NCI-H226 (cell line): ENCODE measurements at regions not wholly inside any gene's neighbourhood (a gene's known extent, or its start where the extent isn't known, plus 50 kb on each side); places are given as distances from the start of the nearest gene placed in this dataset.

Experiments
- DNase-seq: peaks from one replicate; pipeline ENCODE4 v3.0.0-alpha.2; 2015

GRCh38 chr1:229098903-229099578, 171.9 kb upstream of the RAB4A start:
- DNase-seq: no peak

- no peak for DNase-seq
These were observed 169.7 kb upstream of the RAB4A start for GRCh38 chr1:229101011-229101871.

DNA sequence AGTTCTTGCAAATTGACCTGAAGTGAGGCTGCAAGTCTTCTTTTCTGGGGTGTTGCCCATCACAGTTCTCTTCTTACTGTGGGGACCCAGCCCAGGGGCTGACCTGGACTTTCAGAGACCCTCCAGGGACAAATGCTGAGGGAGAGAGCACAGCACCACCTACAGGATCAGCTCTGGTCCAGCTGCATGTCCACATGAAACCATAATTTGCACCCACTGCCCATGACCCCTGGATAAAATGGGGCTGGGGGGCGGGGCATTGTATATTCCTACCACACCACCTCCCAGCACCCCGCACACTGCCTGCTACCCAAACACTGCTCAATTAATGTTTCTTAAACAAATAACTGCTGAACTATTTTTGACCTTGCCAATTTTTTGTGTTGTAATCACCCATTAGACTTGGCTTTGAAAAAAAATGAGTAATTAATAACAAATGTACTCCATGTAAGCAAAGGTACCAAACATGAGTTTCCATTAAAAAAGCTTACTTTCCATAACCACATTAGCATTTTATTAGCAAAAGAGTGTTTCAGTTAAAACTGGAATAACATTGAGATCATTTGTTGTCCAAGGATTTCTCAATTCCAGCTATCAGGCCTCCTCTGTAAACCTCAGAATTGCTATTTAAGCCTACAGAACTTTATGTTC, 168.0 kb upstream of the RAB4A start:
- no peak for DNase-seq

DNA sequence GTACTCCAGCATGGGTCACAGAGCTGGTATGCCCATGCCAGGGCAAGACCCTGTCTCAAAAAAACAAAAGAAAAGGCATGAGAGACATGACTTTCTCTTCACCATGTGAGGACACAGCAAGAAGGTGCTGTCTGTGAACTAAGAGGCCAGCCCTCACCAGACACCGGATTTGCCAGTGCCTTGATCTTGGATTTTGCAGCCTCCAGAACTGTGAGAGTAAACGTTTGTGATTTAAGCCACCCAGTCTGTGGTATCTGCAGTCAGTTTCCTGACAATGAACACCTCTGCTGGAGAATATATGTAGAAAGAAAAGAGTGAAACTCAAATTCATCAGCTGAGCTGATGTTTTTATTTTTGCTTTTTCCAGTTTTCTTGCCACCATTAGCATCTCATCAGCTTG, 166.3 kb upstream of the RAB4A start:
- DNase-seq: no peak

DNA sequence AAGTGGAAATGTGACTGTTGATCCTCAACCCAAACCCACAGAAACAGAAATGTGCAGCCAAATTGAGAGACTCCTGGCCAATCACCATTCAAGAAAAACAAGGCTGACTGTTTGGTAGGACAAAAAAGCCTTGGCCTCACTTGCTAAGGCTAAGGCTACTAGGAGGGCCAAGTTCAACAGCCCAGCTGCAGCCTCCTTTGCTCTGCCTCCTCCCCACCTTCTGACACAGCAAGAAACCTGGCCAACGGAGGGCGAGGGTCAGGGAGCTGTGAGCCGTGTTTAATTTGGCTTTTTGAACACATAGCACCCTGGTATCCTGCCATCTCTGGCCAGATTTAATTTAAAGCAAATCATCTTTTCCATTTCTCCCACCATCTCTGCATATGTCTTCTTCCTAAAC, 165.8 kb upstream of the RAB4A start:
- DNase-seq: no peak

- no peak for DNase-seq
These were observed 164.9 kb upstream of the RAB4A start for GRCh38 chr1:229105822-229106525.

DNA sequence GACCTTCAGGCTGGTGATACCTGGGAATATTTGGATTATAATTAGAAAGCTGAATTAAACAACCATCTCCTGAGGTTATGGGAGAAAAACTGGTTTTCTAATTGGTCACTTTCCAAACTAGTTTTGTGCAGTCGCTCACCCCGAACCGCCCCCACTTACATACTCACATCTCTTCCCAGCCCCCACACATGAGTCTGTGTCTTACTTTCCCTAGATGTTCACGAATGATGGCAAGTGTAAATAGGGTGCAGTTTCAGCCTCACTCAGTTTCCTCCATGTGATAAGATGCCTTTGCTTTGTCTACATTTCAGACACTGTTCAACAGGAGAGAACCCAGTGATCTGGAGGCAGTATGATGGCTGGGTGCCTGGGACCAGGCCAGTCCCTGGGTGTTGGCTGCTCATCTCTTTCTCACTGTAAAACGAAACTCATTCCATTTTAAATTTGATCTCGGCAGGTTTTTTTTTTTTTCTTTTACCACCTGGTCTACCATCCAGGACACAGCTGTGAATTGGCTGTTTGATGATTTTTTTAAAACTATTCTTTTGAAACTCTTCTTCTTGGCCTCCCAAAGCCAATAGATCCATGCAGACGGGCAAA, 164.3 kb upstream of the RAB4A start:
- DNase-seq: no peak

DNA sequence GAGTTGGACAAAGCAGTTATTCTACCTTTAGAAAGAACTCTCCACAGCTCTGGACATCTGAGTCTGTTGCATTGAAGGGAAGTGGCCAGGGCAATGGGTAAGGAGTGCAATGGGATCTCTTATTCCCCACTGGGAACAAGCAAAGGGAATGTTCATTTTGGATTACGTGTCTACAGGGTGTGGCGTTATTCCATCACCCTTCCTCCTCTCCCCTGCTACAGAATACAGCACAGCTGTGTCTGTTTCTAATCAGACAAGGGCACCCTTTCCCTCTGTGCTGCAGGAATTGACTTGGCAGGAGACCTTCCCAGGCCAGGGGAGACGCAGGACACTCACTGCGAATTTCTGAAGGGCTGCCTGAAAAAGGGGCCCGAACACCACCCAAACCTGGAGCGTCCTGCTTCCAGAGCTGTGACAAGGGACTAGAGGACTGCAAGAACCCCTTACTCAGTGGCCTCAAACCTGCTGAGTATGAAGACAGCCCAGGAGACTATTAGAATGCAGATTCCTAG, 163.6 kb upstream of the RAB4A start:
- no peak for DNase-seq

DNA sequence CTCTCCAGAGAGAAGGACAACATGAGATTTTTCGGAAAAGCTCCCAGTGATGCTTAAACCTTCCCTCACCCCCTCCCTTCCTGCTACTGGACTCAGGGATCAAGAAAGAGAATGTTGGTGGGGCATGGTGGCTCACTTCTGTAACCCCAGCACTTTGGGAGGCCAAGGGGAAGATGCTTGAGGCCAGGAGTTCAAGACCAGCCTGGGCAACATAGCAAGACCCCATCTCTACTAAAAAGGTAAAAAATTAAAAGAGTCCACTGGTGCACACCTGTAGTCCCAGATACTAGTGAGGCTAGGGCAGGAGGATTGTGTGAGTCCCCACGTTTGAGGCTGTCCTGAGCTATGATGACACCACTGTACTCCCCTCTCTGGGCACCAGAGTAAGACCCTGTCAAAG, 162.9 kb upstream of the RAB4A start:
- no peak for DNase-seq

DNA sequence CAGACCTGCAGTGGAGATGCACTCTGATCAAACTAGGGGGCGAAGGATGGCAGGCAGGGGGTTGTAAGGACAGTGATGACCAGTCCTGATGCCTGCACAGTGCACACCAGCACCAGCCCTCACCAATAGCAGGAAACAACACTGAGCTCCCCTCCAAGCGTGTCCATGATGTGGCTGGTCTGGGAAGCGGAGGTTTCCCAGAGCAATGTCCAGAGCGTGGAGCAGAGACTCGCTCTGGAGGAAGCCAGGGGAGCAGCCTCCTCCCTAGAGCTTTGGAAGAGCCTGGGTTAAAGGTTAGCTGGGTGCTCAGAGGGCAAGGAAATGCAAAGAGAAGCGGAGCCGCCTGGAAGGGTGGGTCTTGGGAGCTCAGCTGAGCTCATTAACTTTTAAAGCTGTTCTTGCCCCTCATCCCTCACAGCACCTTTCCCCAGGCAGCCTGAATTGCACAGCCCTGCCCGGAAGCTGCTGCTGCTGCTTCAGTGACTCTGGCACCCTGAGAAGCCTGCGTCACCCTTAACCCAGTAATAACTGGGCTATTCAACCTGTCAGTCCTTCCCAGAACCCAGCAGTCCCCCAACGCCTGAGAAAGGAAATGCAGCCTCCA, 162.2 kb upstream of the RAB4A start:
- no peak for DNase-seq

DNA sequence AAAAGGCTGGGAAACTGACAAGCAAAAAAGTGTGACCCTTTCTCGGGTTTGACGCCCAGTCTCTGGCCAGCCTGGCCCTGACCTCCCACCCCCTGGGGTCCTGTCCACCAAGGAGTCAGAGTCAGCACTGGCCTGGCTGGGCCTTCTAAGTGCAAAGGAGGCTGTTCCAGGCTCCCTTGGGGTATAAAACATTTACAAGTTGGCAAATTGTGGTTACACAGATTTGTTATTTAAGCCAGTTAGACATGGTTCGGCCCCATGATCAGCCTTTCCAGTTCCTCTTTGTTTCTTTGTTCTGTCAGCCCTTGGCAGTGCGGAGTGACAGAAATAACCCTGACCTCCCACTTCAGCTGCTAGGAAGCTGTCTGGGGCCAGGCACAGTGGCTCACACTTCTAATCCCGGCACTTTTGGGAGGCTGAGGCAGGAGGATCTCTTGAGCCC, 161.6 kb upstream of the RAB4A start:
- DNase-seq: no peak

DNA sequence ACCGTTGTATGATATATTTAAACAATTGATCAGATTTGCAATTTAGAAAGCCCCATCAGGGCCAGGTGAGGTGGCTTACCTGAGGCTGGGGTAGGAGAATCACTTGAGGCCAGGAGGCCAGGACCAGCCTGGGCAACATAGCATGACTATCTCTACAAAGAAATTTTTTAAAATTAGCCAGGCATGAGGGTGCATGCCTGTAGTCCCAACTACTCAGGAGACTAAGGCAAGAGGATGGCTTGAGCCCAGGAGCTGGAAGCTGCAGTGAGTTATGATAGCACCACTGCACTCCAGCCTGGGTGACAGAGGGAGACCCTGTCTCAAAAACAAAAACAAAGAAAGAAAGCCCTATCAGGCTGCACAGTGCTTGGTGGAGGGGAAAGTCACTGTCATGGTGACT, 159.9 kb upstream of the RAB4A start:
- no peak for DNase-seq

GRCh38 chr1:229111703-229112319, 159.1 kb upstream of the RAB4A start:
- no peak for DNase-seq

- no peak for DNase-seq
These were observed 157.9 kb upstream of the RAB4A start for GRCh38 chr1:229112832-229113548.

- no peak for DNase-seq
These were observed 156.6 kb upstream of the RAB4A start for GRCh38 chr1:229114315-229114714.

- DNase-seq: no peak
These were observed 156.0 kb upstream of the RAB4A start for GRCh38 chr1:229114850-229115365.

- no peak for DNase-seq
These were observed 154.8 kb upstream of the RAB4A start for GRCh38 chr1:229116114-229116513.

DNA sequence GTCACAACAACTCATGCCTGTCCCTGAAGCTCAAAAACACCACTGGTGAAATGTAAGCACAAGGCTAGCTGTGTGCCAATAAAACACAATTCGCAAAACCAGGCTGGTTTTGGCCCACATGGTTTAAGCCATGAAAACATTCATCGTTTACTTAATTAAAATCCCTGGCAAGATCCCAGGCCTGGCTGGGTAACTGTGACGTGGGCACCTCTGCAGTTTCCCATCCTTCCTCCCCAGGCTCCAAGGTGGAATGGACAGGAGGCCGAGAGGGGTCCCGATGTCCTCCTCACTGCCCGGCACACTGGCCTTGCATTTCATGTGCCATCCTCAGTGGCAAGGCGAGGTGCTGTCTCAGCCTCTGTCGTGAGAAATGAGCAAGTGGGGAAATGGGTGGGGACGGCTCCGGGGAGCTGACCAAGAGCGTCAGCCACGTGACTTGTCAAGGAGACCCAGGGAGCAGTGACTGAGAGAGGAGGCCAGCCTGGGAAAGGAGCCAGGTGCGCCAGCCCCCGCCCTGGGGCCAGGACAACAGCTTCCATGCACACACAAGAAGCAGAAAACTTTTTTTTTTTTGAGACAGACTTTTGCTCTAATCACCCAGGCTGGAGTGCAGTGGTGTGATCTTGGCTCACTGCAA, 153.1 kb upstream of the RAB4A start:
- DNase-seq: no peak

DNA sequence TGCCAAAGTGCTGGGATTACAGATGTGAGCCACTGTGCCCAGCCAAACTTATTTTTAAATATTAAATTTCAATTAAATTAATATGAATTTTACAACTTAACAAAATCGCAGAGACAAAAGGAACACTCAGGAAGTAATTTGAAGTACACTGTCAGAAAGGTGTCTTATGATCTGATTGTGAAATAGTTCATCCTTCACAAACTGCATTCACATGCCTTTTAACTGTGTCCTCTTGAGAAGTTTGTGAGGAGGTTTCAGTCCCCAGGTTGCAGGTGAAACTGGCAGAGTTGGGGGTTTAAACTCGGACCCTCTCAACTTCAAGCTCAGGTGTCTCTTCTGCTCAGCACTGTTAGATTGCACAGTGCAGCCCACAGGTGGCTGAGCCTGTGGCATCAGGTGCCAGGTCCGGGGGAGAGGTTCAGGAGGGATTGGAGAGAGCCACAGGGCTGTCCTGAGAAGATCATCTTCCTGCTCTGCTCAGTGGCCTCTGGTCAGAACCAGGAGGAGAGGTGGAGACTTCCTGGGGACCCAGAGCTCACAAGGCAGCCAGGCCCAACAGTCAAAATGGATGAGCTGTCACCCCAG, 152.3 kb upstream of the RAB4A start:
- DNase-seq: no peak

- DNase-seq: no peak
These were observed 151.8 kb upstream of the RAB4A start for GRCh38 chr1:229119161-229119560.
